Upper lobe of left lung (tissue), 6 donors: ENCODE measurements at regions not wholly inside any gene's neighbourhood (a gene's known extent, or its start where the extent isn't known, plus 50 kb on each side); places are given as distances from the start of the nearest gene placed in this dataset.

Source experiments
- ATAC-seq, 2 donors: fragments of 200-7000 bp; cut with Tn5 transposase; one replicate each; pipeline ENCODE4 v1.9.1; 2022; ENCODE audit warnings: mild to moderate bottlenecking in 2 of 2, moderate library complexity in 2 of 2; ENCODE audit not compliant: low FRiP score in 2 of 2
- DNase-seq, 2 donors: peaks; one replicate each; pipeline ENCODE4 v3.0.0-alpha.2; 2019 to 2020
- H3K27ac ChIP-seq, 4 donors: fragments of 200-600 bp; sonication (generic); one replicate each; pipeline ENCODE4 v1.5.1; 2016 to 2019
- H3K27me3 ChIP-seq, 4 donors: fragments of 200-600 bp; sonication (generic); one replicate each; pipeline ENCODE4 v1.5.1; 2017 to 2019
- H3K36me3 ChIP-seq, 4 donors: fragments of 200-600 bp; sonication (generic); one replicate each; pipeline ENCODE4 v1.5.1; 2016 to 2019
- H3K4me1 ChIP-seq, 4 donors: fragments of 200-600 bp; sonication (generic); one replicate each; pipeline ENCODE4 v1.5.1; 2018 to 2019
- H3K4me3 ChIP-seq, 4 donors: fragments of 200-600 bp; sonication (generic); one replicate each; pipeline ENCODE4 v1.5.1; 2017 to 2019; ENCODE audit warnings: mild to moderate bottlenecking in 2 of 4, moderate library complexity in 1 of 4
- H3K9me3 ChIP-seq, 4 donors: fragments of 200-600 bp; sonication (generic); one replicate each; pipeline ENCODE4 v1.5.1; 2018 to 2019
- CTCF ChIP-seq, 6 experiments: fragments of 450-650 bp in 4 of 6; fragments of 200-600 bp in 2 of 6; sonication (generic) in 2 of 6; IDR thresholded peaks; one replicate each; pipeline ENCODE4 v1.5.1; 2016 to 2019; ENCODE audit warnings: antibody characterized with exemption in 6 of 6
- EP300 ChIP-seq, 4 donors: sonication (generic); formaldehyde crosslinking; IDR thresholded peaks; one replicate each; pipeline ENCODE4 v1.5.1; 2017; ENCODE audit warnings: antibody characterized with exemption in 4 of 4, control low read depth in 2 of 4
- POLR2A ChIP-seq, 4 donors: fragments of 450-650 bp; IDR thresholded peaks; one replicate each; pipeline ENCODE4 v1.5.1; 2016 to 2017; ENCODE audit warnings: antibody characterized with exemption in 4 of 4, mild to moderate bottlenecking in 2 of 4
- POLR2AphosphoS5 ChIP-seq, 2 donors: sonication (generic); formaldehyde crosslinking; IDR thresholded peaks; one replicate each; pipeline ENCODE4 v1.5.1; 2017; ENCODE audit warnings: antibody characterized with exemption in 2 of 2
- WGBS, 2 donors: methylation state at CpG; one replicate each; pipeline ENCODE4 v1.1.5; 2017 to 2018; 5-methylcytosine and 5-hydroxymethylcytosine counted together
- donor health status: DM: no; HTN: no; CAD: no; lungs with moderate emphysema.
- donor health status: DM: no; HTN: yes; CAD: no; lungs with severe emphysema.

GRCh38 chr3:20422391-20422790 lies 236.4 kb upstream of the SGO1 start:
- Histone ChIP-seq H3K36me3 (no peaks in the 10 kb centered on the region), H3K4me1 (no peaks in the 10 kb centered on the region), H3K27ac (no peak overlapping the region), H3K27me3 (no peaks in the 10 kb centered on the region), H3K9me3 (peaks cover 0 to 7% (median 1%) of the 10 kb centered on the region in 4 donors), H3K4me3 (no peak overlapping the region)
- 80 to 90% methylated on average over 2 of the region's 2 CpGs for WGBS, 2 donors
- TF ChIP-seq POLR2AphosphoS5 (IDR thresholded peaks at IDR 0.05) (no peak), EP300 (IDR thresholded peaks at IDR 0.05) (no peak), POLR2A (IDR thresholded peaks at IDR 0.05) (no peak), CTCF (IDR thresholded peaks at IDR 0.05) (no peak)
- no peak for ATAC-seq
- no peak for DNase-seq

GRCh38 chr3:20417388-20418108 lies 231.5 kb upstream of the SGO1 start:
- no peak overlapping the region for H3K27ac ChIP-seq
- no peak for ATAC-seq

GRCh38 chr3:20406611-20407011 lies 220.6 kb upstream of the SGO1 start:
- DNase-seq: no peak
- Histone ChIP-seq H3K27ac (no peak overlapping the region), H3K9me3 (no peaks in the 10 kb centered on the region), H3K27me3 (no peaks in the 10 kb centered on the region), H3K36me3 (no peaks in the 10 kb centered on the region), H3K4me1 (no peaks in the 10 kb centered on the region), H3K4me3 (no peak overlapping the region)
- no peak for ATAC-seq
- no peak for TF ChIP-seq EP300 (IDR thresholded peaks at IDR 0.05)
- no peak for TF ChIP-seq POLR2AphosphoS5 (IDR thresholded peaks at IDR 0.05)
- TF ChIP-seq POLR2A (IDR thresholded peaks at IDR 0.05): no peak
- TF ChIP-seq CTCF (IDR thresholded peaks at IDR 0.05): no peak
- WGBS, 2 donors: 40 to 77% methylated on average over 1 to 2 of the region's 2 CpGs

More at GRCh38 chr3:20417388-20418108, 231.5 kb upstream of the SGO1 start:
- no peaks in the 10 kb centered on the region for H3K9me3 ChIP-seq
- 80 to 82% methylated on average over 5 of the region's 5 CpGs for WGBS, 2 donors
- H3K4me1 ChIP-seq: no peaks in the 10 kb centered on the region
- H3K36me3 ChIP-seq: no peaks in the 10 kb centered on the region
- TF ChIP-seq CTCF (IDR thresholded peaks at IDR 0.05) (no peak), POLR2AphosphoS5 (IDR thresholded peaks at IDR 0.05) (no peak), EP300 (IDR thresholded peaks at IDR 0.05) (no peak)
- H3K27me3 ChIP-seq: no peaks in the 10 kb centered on the region
- H3K4me3 ChIP-seq: no peak overlapping the region
- no peak for DNase-seq

GRCh38 chr3:20405744-20406143 lies 219.7 kb upstream of the SGO1 start:
- Histone ChIP-seq H3K4me3 (no peak overlapping the region), H3K4me1 (no peaks in the 10 kb centered on the region), H3K9me3 (no peaks in the 10 kb centered on the region), H3K27ac (no peak overlapping the region), H3K27me3 (no peaks in the 10 kb centered on the region), H3K36me3 (no peaks in the 10 kb centered on the region)
- ATAC-seq (peak in 1 of 2 donors; percentile 21), DNase-seq (no peak)
- WGBS, 2 donors: 78 to 84% methylated on average over 4 of the region's 4 CpGs
- TF ChIP-seq CTCF (IDR thresholded peaks at IDR 0.05) (no peak), POLR2AphosphoS5 (IDR thresholded peaks at IDR 0.05) (no peak), POLR2A (IDR thresholded peaks at IDR 0.05) (no peak), EP300 (IDR thresholded peaks at IDR 0.05) (no peak)

- Histone ChIP-seq H3K36me3 (no peaks in the 10 kb centered on the region), H3K4me3 (no peak overlapping the region), H3K4me1 (no peaks in the 10 kb centered on the region), H3K27me3 (no peaks in the 10 kb centered on the region), H3K27ac (no peak overlapping the region), H3K9me3 (no peaks in the 10 kb centered on the region)
- WGBS, 2 donors: 75 to 89% methylated on average over 3 of the region's 3 CpGs
- ATAC-seq (no peak), DNase-seq (no peak)
- TF ChIP-seq POLR2A (IDR thresholded peaks at IDR 0.05) (no peak), CTCF (IDR thresholded peaks at IDR 0.05) (no peak), EP300 (IDR thresholded peaks at IDR 0.05) (no peak), POLR2AphosphoS5 (IDR thresholded peaks at IDR 0.05) (no peak)
These were observed 219.2 kb upstream of the SGO1 start for GRCh38 chr3:20405231-20405630.
